ENCODE measurements at regions not wholly inside any gene's neighbourhood (a gene's known extent, or its start where the extent isn't known, plus 50 kb on each side); places are given as distances from the start of the nearest gene placed in this dataset.

- Histone ChIP-seq H3K36me3 (ENCODE audit: control insufficient read depth, insufficient read depth, low read length) (no peaks in the 10 kb centered on the region), H3K27me3 (ENCODE audit: control insufficient read depth, insufficient read depth, low read length) (no peaks in the 10 kb centered on the region), H3K4me3 (ENCODE audit: low read depth, low read length) (no peak overlapping the region)
- no peak for TF ChIP-seq CTCF (IDR thresholded peaks at IDR 0.05; ENCODE audit: insufficient read depth, low read length, poor library complexity, severe bottlenecking)
- no peak for DNase-seq (ENCODE audit: low read depth)
These were observed 114.2 kb downstream of the CHST1 start for GRCh38 chr11:45551191-45551713.

- Histone ChIP-seq H3K27me3 (ENCODE audit: control insufficient read depth, insufficient read depth, low read length) (no peaks in the 10 kb centered on the region), H3K4me3 (ENCODE audit: low read depth, low read length) (no peak overlapping the region), H3K36me3 (ENCODE audit: control insufficient read depth, insufficient read depth, low read length) (no peaks in the 10 kb centered on the region)
- DNase-seq (ENCODE audit: low read depth): no peak
- no peak for TF ChIP-seq CTCF (IDR thresholded peaks at IDR 0.05; ENCODE audit: insufficient read depth, low read length, poor library complexity, severe bottlenecking)
These were observed 116.2 kb downstream of the CHST1 start for GRCh38 chr11:45549257-45549656.

- no peaks in the 10 kb centered on the region for H3K36me3 ChIP-seq (ENCODE audit: control insufficient read depth, insufficient read depth, low read length)
- TF ChIP-seq CTCF (IDR thresholded peaks at IDR 0.05; ENCODE audit: insufficient read depth, low read length, poor library complexity, severe bottlenecking): no peak
- no peak for DNase-seq (ENCODE audit: low read depth)
- H3K27me3 ChIP-seq (ENCODE audit: control insufficient read depth, insufficient read depth, low read length): no peaks in the 10 kb centered on the region
- no peak overlapping the region for H3K4me3 ChIP-seq (ENCODE audit: low read depth, low read length)
These were observed 119.1 kb downstream of the CHST1 start for GRCh38 chr11:45546366-45546765.

- no peak for TF ChIP-seq CTCF (IDR thresholded peaks at IDR 0.05; ENCODE audit: insufficient read depth, low read length, poor library complexity, severe bottlenecking)
- Histone ChIP-seq H3K4me3 (ENCODE audit: low read depth, low read length) (no peak overlapping the region), H3K36me3 (ENCODE audit: control insufficient read depth, insufficient read depth, low read length) (no peaks in the 10 kb centered on the region), H3K27me3 (ENCODE audit: control insufficient read depth, insufficient read depth, low read length) (no peaks in the 10 kb centered on the region)
- no peak for DNase-seq (ENCODE audit: low read depth)
These were observed 120.6 kb downstream of the CHST1 start for GRCh38 chr11:45544826-45545225.

- TF ChIP-seq CTCF (IDR thresholded peaks at IDR 0.05; ENCODE audit: insufficient read depth, low read length, poor library complexity, severe bottlenecking): no peak
These were observed 121.5 kb downstream of the CHST1 start for GRCh38 chr11:45543808-45544422.

GRCh38 chr11:45543081-45543480, 122.3 kb downstream of the CHST1 start:
- DNase-seq (ENCODE audit: low read depth): no peak
- H3K36me3 ChIP-seq (ENCODE audit: control insufficient read depth, insufficient read depth, low read length): no peaks in the 10 kb centered on the region
- H3K4me3 ChIP-seq (ENCODE audit: low read depth, low read length): no peak overlapping the region

More at GRCh38 chr11:45543808-45544422, 121.5 kb downstream of the CHST1 start:
- Histone ChIP-seq H3K36me3 (ENCODE audit: control insufficient read depth, insufficient read depth, low read length) (no peaks in the 10 kb centered on the region), H3K27me3 (ENCODE audit: control insufficient read depth, insufficient read depth, low read length) (no peaks in the 10 kb centered on the region), H3K4me3 (ENCODE audit: low read depth, low read length) (no peak overlapping the region)
- no peak for DNase-seq (ENCODE audit: low read depth)

More at GRCh38 chr11:45543081-45543480, 122.3 kb downstream of the CHST1 start:
- H3K27me3 ChIP-seq (ENCODE audit: control insufficient read depth, insufficient read depth, low read length): no peaks in the 10 kb centered on the region
- no peak for TF ChIP-seq CTCF (IDR thresholded peaks at IDR 0.05; ENCODE audit: insufficient read depth, low read length, poor library complexity, severe bottlenecking)
